Ovary (tissue), 3 donors: ENCODE measurements at regions not wholly inside any gene's neighbourhood (a gene's known extent, or its start where the extent isn't known, plus 50 kb on each side); places are given as distances from the start of the nearest gene placed in this dataset.

ENCODE experiments used
- POLR2A ChIP-seq: fragments of 450-650 bp; IDR thresholded peaks from one replicate; pipeline ENCODE4 v1.6.1; 2017; ENCODE audit warnings: antibody characterized with exemption, mild to moderate bottlenecking, moderate library complexity
- TF ChIP-seq, protein P1 (sequence below), 3 donors: fragments of 450-650 bp in 2 of 3; fragments of 200-600 bp in 1 of 3; IDR thresholded peaks; one replicate each; pipeline versions ENCODE4 v1.5.1 to v1.8.0; 2016 to 2022; ENCODE audit warnings: antibody characterized with exemption in 3 of 3, mild to moderate bottlenecking in 1 of 3
- donor health status: DM: no; HTN: no; CAD: no.

DNA sequence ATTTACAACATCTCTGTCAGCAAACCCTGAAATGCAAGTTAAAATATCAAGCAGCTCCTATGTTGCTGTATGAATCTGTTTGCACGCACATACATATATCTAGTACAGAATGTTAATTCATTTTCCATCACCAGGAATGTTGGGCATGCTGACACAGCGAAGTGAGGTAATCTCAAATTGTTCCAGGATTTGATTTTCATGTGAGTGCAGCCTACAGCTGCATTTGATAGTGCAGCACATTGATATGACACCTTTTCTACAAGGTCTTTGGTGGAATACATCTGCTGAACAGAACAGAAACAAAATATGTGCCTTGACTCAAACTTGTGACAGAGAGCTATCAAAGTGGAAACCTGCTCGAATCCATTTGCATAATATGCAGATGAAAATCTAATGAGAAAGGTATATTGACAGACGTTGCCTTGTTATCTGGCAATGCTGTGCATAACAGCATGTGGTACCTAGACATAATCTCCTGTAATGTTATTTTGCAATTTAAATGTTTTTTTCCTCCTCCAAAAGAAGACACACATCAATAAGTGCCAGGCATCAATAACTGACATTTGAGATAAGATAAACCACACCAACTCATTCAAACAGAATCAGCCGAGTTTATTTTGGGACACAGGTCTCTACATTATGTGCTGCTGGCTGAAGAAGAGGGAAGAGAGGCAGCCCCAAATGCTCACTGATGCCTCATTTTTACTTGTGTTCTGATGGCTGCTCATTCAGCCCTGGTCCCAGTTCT is 512.2 kb downstream of the ZNF608 start:
- TF ChIP-seq, protein P1, sequence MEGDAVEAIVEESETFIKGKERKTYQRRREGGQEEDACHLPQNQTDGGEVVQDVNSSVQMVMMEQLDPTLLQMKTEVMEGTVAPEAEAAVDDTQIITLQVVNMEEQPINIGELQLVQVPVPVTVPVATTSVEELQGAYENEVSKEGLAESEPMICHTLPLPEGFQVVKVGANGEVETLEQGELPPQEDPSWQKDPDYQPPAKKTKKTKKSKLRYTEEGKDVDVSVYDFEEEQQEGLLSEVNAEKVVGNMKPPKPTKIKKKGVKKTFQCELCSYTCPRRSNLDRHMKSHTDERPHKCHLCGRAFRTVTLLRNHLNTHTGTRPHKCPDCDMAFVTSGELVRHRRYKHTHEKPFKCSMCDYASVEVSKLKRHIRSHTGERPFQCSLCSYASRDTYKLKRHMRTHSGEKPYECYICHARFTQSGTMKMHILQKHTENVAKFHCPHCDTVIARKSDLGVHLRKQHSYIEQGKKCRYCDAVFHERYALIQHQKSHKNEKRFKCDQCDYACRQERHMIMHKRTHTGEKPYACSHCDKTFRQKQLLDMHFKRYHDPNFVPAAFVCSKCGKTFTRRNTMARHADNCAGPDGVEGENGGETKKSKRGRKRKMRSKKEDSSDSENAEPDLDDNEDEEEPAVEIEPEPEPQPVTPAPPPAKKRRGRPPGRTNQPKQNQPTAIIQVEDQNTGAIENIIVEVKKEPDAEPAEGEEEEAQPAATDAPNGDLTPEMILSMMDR (IDR thresholded peaks at IDR 0.05): no peak
- TF ChIP-seq POLR2A: no peak
